ENCODE measurements at regions not wholly inside any gene's neighbourhood (a gene's known extent, or its start where the extent isn't known, plus 50 kb on each side); places are given as distances from the start of the nearest gene placed in this dataset.
A peak's percentile ranks its signal among the peaks of the same experiment; 100 is the strongest.
"Not testable (repeated sequence)": the region's sequence is repeated elsewhere in the genome, so short reads cannot be mapped to it uniquely, and the experiment has no call there.

GRCh38 chr14:106674509-106675125 lies 1148.2 kb downstream of the TMEM121 start:
- Histone ChIP-seq H3K4me2 (ENCODE audit: low read length) (peak overlapping the region; percentile 39; the same call in 1 of the 2 replicates), H3K4me1 (ENCODE audit: control insufficient read depth, low read length) (peaks cover 22% of the 10 kb centered on the region), H3K27ac (ENCODE audit: low read depth, low read length) (peak overlapping the region; percentile 26)
- H3K36me3 ChIP-seq (ENCODE audit: control insufficient read depth, low read length); H3K27me3 ChIP-seq (ENCODE audit: control insufficient read depth, low read length); H4K20me1 ChIP-seq (ENCODE audit: control insufficient read depth, insufficient read depth, low read depth, low read length); H3K9me3 ChIP-seq (ENCODE audit: control insufficient read depth, insufficient read depth, low read length); H3K79me2 ChIP-seq (ENCODE audit: control insufficient read depth, low read length); H3K9me2 ChIP-seq (replicated peaks; ENCODE audit: control insufficient read depth, low read length); H3K4me3 ChIP-seq (ENCODE audit: low read length); H3F3A ChIP-seq (ENCODE audit: control insufficient read depth, insufficient read depth): not testable (repeated sequence)
- TF ChIP-seq, protein P1, sequence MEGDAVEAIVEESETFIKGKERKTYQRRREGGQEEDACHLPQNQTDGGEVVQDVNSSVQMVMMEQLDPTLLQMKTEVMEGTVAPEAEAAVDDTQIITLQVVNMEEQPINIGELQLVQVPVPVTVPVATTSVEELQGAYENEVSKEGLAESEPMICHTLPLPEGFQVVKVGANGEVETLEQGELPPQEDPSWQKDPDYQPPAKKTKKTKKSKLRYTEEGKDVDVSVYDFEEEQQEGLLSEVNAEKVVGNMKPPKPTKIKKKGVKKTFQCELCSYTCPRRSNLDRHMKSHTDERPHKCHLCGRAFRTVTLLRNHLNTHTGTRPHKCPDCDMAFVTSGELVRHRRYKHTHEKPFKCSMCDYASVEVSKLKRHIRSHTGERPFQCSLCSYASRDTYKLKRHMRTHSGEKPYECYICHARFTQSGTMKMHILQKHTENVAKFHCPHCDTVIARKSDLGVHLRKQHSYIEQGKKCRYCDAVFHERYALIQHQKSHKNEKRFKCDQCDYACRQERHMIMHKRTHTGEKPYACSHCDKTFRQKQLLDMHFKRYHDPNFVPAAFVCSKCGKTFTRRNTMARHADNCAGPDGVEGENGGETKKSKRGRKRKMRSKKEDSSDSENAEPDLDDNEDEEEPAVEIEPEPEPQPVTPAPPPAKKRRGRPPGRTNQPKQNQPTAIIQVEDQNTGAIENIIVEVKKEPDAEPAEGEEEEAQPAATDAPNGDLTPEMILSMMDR (IDR thresholded peaks at IDR 0.05; ENCODE audit: low read depth, low read length, poor library complexity, severe bottlenecking), result peak; percentile 23

DNA sequence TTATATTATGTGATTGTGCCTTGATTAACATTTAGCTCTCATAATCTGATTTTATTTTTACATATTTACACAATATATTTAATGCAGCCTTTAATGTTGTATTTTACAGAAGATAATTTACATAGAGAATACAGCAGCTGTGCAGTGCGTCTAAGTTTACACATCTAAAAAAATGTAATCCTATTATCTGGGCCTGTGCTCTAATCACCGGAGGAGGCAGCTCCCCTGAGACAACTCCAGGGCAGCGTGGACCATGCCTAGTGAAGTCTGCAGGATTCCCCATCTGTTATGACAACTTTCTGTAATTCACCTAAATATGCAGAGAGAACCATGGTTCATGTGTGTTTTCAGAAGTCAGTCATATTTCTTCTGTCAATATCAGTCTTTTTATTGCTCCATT lies 1149.3 kb downstream of the TMEM121 start:
- not testable (repeated sequence) for H3K9me2 ChIP-seq (replicated peaks; ENCODE audit: control insufficient read depth, low read length); H3F3A ChIP-seq (ENCODE audit: control insufficient read depth, insufficient read depth); H3K27me3 ChIP-seq (ENCODE audit: control insufficient read depth, low read length); H4K20me1 ChIP-seq (ENCODE audit: control insufficient read depth, insufficient read depth, low read depth, low read length); H3K36me3 ChIP-seq (ENCODE audit: control insufficient read depth, low read length); H3K9me3 ChIP-seq (ENCODE audit: control insufficient read depth, insufficient read depth, low read length); H3K4me3 ChIP-seq (ENCODE audit: low read length); H3K27ac ChIP-seq (ENCODE audit: low read depth, low read length); H3K4me2 ChIP-seq (ENCODE audit: low read length); H3K79me2 ChIP-seq (ENCODE audit: control insufficient read depth, low read length)
- H3K4me1 ChIP-seq (ENCODE audit: control insufficient read depth, low read length), result peaks cover 17% of the 10 kb centered on the region

GRCh38 chr14:106679776-106680175 lies 1153.4 kb downstream of the TMEM121 start:
- Histone ChIP-seq H3K27ac (ENCODE audit: low read depth, low read length) (no peak overlapping the region), H4K20me1 (ENCODE audit: control insufficient read depth, insufficient read depth, low read depth, low read length) (no peaks in the 10 kb centered on the region), H3K4me2 (ENCODE audit: low read length) (no peak overlapping the region), H3K27me3 (ENCODE audit: control insufficient read depth, low read length) (no peaks in the 10 kb centered on the region), H3K79me2 (ENCODE audit: control insufficient read depth, low read length) (no peaks in the 10 kb centered on the region), H3K9me3 (ENCODE audit: control insufficient read depth, insufficient read depth, low read length) (peaks cover 6% of the 10 kb centered on the region; the same call in 1 of the 2 replicates), H3K4me1 (ENCODE audit: control insufficient read depth, low read length) (peaks cover 18% of the 10 kb centered on the region), H3K36me3 (ENCODE audit: control insufficient read depth, low read length) (no peaks in the 10 kb centered on the region), H3K9me2 (replicated peaks; ENCODE audit: control insufficient read depth, low read length) (no peaks in the 10 kb centered on the region), H3K4me3 (ENCODE audit: low read length) (no peak overlapping the region), H3F3A (ENCODE audit: control insufficient read depth, insufficient read depth) (no peaks in the 10 kb centered on the region)
- TF ChIP-seq, protein P1 (IDR thresholded peaks at IDR 0.05; ENCODE audit: low read depth, low read length, poor library complexity, severe bottlenecking), result no peak
- TF ChIP-seq EZH2phosphoT487 (IDR thresholded peaks at IDR 0.05; ENCODE audit: borderline replicate concordance, low read length), result no peak

DNA sequence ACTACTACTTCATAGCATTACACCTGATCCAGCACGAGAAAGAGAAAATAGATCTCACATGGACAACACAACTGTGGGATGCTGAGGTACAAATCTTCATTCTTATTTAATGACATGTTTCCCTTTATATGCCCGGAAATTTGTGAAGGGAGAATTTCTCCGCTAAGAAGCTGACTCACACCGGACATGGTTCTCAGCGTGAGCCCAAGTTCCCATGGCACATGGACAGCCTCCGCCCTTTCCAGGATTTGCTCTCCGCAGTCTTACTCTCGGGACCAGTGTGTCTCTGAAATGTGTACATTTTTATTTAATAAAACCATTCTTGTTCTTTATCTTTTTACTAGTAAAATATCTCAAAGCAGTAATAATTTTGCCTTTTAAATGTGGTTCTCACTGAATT lies 1154.8 kb downstream of the TMEM121 start:
- H3K27ac ChIP-seq (ENCODE audit: low read depth, low read length), result no peak overlapping the region
- H3K4me2 ChIP-seq (ENCODE audit: low read length), result no peak overlapping the region
- no peaks in the 10 kb centered on the region for H3K79me2 ChIP-seq (ENCODE audit: control insufficient read depth, low read length)
- H3K36me3 ChIP-seq (ENCODE audit: control insufficient read depth, low read length), result no peaks in the 10 kb centered on the region
- no peaks in the 10 kb centered on the region for H3F3A ChIP-seq (ENCODE audit: control insufficient read depth, insufficient read depth)
- no peaks in the 10 kb centered on the region for H3K9me2 ChIP-seq (replicated peaks; ENCODE audit: control insufficient read depth, low read length)
- peaks cover 14% of the 10 kb centered on the region for H3K4me1 ChIP-seq (ENCODE audit: control insufficient read depth, low read length)
- no peaks in the 10 kb centered on the region for H3K27me3 ChIP-seq (ENCODE audit: control insufficient read depth, low read length)
- peaks cover 6% of the 10 kb centered on the region; the same call in 1 of the 2 replicates for H3K9me3 ChIP-seq (ENCODE audit: control insufficient read depth, insufficient read depth, low read length)
- no peak overlapping the region for H3K4me3 ChIP-seq (ENCODE audit: low read length)
- no peaks in the 10 kb centered on the region for H4K20me1 ChIP-seq (ENCODE audit: control insufficient read depth, insufficient read depth, low read depth, low read length)
- TF ChIP-seq, protein P1 (IDR thresholded peaks at IDR 0.05; ENCODE audit: low read depth, low read length, poor library complexity, severe bottlenecking), result no peak
- no peak for TF ChIP-seq EZH2phosphoT487 (IDR thresholded peaks at IDR 0.05; ENCODE audit: borderline replicate concordance, low read length)

All from DOHH2 (cell line).